Colon (tissue), 2 donors: ENCODE measurements at regions not wholly inside any gene's neighbourhood (a gene's known extent, or its start where the extent isn't known, plus 50 kb on each side); places are given as distances from the start of the nearest gene placed in this dataset.

ENCODE experiments used
- FAIRE-seq: peaks from 2 replicates; lab custom pipeline; 2012; peaks lifted over from hg19 to GRCh38; lab: Jason Lieb, UNC
- donor health status: control.
- donor health status: control.

DNA sequence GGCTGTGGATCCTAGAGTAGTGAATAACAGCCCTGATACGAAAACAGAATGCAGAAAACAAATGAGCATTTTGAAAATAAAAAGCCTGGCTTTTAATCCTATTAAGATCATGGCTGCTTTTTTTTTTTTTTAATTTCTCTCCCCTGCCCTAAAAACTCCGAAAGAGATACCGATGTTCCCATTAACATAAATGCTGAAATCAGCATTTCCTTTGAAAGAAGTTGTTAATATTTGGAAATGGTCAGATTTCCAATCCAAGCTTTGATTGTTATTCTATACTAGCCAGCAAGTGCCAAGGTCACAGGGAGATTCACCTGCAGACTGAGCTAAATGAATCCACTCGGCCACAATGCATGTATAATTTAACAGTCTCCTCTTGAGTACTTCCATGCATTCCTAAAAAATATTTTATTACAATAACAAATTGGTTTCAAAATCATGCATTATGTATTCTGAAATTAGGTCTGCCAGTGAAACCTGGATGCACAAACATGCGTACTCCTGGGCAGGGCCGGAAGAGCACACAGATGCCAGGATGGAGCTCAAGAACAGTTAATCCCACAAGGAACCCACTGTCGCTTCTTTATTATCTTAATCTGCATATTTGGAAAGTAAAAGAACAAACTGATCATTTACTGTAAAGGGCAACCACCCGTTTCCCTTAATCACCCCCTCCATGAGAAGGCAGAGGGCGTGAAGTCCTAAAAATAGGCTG is 521.5 kb upstream of the ZFHX3 start:
- FAIRE-seq = no peak

DNA sequence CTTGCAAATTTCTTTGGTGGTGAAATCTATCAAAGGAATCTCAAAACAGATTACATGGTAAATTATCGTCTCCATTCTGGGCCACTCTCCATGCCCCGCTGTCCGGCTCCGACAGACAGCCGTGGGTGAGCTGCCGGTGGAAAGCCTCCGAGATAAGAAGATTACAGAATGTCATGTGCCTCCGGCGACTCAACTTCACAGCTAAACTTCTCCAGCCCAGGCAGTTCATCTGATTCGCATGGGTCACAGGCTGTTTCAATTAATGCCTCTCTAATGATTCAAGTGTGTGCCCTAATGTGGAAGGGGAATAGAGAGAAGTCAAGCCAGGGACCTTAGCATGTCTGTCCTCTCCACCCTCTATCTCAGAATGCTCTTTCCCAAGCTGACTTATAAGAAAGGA is 520.8 kb upstream of the ZFHX3 start:
- FAIRE-seq = no peak

DNA sequence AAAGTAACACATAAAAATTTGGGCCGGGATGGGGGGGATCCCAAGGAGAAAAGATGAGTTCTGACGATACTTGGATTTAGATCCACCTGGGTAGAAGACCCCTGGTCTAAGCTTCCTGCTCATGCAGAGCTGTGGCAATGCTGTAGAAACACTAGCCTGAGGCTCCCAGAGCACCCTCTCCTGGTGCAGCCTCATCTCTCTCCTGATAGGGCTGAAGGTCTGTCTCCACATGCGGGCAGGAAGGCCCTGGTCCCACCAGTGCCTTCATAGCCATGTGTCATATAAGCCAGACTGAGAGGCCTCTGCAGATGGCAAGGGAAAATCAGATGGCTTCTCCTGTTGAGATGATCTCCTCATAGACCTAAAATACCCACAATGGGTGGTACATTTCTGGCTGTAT is 518.0 kb upstream of the ZFHX3 start:
- no peak for FAIRE-seq

DNA sequence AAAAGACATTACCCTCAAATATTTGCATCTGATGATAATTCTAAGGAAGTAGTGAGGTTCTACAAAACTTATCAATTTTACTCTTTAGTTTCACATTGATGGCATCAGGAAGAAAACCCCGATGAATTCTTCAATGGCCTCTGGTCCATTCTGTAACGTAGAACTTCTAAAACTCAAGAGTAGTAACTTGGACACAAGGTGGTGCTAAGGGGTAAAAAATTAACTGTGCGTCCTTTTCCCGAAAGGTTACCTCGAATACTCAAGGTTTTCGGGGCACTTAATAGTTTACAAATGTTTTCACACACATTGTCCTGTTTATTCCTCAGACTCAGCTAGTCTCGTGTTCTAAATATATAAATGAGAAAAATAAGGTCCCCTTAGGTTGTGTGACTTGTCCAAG is 517.3 kb upstream of the ZFHX3 start:
- no peak for FAIRE-seq

DNA sequence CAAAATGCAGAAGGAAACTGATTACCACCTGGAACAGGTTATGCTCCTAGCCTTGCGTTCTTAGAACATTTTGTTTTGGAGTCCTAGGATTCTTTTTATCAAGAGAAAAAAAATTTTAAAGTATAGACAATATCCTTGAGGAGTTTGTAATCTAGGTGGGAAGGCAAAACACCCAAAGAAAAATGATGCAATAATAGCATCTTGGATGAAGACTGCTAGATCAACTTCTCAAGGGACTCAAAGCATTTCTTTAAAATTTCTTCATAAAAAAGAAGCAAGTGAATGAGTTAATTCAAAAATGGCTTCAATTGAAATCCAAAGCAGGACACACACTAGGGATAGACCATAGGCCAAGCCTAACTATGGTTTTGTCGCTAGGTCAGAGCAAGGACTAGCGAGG is 515.8 kb upstream of the ZFHX3 start:
- FAIRE-seq = no peak

DNA sequence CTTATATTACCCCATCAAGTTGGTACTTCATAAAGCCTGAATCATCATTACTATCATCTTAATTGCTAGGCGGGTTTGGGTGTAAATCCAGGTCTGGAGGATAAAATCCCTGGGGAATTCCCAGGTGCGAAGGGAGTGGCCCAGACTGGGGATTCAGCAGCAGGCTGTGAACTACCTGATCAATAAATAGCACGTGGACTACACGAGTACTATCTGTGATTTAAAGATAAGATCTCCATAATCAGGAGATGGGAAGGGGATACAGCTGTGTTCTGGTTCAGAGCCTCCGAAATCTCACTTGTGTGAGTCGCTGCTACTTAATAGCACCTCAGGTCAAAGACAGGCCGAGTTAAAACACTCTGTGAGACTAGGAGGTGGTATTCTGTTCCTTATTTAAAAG is 512.6 kb upstream of the ZFHX3 start:
- FAIRE-seq = no peak

DNA sequence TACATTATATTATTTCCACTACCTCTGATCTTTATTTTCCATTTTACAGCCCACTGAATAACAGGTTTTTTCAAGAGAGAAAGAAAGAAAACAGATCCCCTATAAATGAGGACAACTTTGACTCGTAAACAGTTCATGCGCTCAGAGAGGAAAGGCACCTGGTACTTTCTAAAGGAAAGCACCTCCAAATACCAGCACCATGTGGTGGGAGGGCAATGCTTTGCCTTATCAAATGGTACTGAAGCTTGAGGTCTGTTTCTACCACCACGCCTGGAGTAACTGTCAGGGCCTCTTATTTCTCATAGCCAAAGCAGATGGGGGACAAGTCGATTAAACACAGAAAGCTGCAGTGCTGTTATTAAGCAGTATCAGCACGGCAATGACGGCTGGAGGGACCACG is 510.3 kb upstream of the ZFHX3 start:
- FAIRE-seq = no peak

DNA sequence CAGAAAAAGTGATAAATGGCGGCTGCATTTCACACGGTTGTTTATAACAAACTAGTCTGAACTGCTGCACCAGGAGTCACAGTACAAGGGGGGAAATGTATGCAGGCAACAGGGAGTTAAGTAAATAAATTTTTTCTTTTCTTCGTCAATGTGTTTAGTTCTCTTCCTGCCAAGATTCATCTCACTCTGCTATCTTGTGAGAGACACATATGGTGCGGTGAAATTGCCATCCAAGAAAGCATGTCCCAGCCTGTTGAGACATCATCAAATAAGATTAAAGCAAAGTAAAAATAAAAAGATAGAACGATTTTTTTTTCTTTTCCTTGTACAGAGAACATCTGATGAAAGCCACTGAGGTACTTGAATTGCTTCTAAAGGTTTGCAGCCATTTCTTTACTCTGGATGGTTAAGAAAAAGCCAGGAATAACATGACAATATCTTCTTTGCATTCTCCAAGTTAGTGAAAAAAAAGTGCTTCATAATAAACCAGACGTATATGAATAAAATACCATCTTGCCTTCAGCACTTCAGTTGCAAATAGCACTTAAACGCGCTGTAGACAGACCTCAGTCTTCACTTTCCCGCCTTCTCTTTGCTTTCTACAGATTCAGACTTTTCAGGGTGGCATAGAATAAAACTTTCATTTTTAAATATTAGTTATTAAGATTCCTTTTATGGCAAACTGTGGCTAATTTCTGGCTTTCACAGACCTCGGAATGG is 506.2 kb upstream of the ZFHX3 start:
- FAIRE-seq = no peak

DNA sequence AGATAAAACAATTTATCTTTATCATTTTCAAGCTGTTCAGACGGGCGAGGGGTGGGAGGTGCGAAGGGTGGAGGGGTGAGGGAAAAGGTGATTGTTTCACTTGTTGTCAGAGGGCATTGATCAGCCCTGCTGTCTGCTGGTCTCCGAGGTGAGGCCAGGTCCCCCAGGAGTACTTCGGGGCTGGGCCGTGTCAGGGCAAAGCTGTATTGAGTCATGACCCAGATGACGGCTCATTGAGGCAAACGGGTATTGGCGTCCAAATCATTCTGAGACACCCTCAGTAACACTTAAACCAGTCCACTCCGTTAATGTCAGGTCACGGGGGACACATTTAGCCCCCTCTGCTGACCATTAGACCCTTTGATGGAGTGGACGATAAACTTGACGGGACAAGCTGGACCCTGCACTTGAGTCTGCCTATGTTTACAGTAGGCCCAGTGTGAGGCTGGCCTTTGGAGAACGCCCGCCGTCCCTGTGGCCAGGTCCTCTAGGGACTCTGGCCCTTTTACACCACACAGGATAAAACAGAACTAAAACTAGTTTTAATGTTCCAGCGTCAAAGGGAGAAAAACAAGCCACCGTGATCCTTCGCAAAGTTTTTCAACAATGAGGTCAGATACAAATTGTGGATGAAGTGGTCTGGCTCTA is 502.2 kb upstream of the ZFHX3 start:
- no peak for FAIRE-seq

DNA sequence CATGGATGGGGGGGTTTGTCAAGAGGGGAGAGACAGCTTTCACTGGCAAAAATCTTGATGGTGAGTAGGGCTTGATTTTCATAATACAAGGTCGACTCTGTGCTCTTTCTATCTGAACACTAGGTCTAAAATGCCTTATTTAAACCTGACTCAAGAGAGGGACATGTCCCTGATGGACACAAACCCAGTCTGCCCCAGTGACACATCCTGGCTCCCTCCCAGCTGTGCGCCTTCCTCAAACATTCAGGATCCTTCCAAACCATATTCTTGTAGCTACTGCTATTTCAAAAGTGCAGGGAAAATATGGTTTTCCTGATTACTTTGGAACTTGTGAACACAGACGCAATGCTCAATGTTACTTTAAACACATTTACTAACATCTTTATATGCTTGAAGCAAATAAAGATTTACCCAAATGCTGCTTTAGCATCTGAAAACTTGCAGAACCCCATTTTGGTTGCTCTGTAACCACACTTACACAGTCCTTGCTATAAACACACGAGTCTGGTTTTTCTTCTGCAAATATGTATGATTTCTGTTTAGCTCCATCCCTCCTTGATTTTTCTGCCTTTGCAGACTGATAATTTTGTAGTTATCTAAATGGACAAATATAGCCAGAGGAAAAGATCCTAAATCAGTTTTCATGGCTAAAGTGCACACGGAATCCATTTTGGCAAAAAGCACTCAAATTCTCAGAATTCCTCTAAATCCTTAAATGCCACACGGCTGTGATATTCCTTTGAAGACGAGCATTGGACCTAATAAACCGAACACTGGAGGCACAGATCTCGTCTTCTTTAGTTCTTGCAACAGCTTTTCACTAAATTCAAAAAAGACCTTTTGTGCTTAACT is 499.9 kb upstream of the ZFHX3 start:
- no peak for FAIRE-seq

DNA sequence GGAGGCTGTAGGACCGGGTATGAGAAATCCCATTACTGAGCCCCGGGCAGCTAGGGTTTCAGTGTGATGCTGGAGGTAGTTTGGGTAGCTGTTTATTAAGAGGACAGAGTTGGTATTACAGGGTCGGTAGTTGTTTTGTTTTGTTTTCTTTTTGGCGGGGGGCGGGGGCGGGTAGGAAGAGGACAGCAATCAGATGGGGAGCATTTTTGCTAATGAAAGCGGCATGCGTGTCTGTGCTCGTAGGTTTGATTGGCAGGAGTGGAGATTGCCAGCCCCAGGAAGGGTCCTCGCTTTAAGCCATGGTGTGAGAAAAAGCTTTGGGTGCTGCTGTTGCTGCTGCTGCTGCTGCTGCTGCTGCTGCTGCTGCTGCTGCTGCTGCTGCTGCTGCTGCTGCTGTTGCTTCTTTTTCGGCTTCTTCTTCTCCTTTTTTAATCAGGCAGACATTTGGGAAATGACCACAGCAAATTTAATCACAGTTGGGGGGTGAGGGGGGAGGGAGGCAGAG is 498.5 kb upstream of the ZFHX3 start:
- no peak for FAIRE-seq

DNA sequence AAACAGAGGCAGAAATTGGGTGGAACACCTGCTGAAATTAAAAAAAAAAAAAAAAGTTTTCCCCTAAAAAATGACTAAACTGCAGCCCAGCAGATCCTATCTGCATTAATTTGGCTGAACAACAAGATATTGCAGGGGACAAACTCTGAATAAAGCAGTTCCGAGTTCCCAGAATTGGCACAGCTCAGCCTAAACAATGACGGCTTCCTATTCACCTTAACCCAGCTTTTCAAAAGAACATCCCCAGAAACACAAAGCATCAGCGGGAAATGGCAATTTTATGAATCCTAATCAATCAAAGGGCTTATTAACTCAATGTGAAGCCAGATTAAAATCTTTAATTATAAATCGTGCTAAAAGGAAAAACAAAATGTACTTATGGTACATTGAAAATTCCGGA is 497.8 kb upstream of the ZFHX3 start:
- FAIRE-seq = no peak

DNA sequence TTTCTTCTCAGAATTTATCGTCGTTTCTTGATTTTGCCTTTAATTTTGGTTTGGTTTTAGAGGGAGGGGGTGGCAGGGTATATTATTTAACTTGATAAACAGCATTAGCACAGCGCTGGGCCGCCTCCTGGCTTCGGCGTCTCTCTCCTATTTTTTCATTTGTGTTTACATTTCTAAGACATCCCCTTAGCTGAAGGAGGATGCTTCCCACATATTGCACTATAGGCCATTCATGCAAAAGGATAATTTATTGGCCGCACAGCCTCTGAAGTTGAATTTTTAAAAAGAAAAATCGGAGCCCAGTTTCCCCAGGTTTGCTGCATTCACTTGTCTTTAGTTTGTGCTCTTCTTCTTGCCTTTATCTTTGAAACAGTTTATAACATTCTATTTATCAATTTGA is 497.4 kb upstream of the ZFHX3 start:
- no peak for FAIRE-seq

DNA sequence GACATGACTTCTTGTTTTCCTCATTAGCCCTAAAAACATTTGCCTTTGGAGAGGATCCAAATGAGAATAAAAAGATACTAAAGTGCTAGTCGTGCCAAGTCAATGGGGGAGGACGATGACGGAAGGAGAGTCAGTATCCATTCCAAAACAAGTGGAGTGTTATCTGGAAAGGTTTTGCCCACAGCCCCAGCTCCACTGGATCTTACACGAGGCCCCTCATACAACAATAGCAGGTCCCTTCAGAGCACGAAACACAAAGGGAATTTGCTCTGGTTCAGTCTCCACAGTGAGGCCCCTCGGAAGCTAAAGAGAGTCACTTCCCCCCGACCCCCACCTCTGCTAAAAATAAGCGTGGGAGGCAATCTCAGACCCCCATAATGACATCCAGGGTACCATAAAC is 496.9 kb upstream of the ZFHX3 start:
- no peak for FAIRE-seq

DNA sequence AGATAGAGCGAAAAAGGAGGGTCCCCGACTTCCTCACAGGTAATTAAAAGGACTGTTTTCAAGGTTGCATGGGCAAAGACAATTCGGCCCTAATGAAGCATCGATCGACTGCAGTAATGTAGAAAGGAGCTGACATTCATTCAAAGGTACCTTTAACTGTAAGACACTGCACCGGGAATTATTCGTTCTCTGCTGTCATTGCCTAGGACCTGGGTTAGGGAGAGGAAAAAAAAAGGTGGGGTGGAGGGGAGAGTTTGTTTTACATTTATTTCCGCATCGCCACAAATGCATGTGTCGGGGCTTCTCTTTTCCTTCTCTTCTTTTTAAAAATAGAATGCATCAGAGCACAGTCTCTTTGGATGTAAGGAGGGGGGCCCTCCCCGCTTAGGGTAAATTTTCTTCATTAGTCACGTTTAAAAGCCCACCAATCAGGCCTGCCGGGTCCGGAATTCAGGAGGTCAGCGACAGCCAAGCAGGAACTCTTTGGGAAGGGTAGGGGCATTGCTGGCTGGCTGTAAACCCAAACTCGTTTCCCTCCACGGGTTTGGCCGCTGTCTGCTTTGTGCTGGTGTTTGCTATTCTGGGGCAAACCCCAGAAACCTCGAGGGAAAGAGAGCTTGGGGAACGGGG is 496.2 kb upstream of the ZFHX3 start:
- no peak for FAIRE-seq

DNA sequence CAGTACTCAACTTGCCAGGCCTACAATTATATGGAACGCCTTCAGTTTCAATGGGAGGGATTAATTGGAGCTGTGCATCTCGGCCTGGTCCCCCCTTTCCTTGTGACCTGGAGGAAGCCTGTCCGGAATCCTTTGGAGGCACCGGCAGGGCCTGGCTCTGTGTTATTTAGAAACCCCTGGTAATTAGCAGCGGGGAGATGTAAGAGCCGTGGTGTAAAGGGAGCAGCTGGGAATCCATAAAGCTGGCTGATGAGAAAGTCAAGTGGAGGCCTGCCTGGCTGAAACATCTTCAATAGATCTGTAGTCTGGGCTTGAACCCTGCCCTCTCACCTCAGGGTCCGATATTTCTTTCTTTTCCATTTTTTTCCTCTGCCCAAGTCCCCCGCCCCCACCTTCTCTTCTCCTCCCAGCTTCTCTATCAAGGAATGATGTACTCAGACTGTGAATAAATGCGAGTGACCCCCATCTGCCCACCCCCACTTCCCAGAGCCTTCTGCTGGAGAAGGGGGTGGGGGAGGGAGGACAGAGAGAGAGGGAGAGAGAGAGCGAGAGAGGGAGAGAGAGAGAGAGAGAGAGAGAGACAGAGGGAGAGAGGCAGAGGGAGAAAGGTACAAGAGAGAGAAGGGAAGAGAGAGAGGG is 495.5 kb upstream of the ZFHX3 start:
- no peak for FAIRE-seq

DNA sequence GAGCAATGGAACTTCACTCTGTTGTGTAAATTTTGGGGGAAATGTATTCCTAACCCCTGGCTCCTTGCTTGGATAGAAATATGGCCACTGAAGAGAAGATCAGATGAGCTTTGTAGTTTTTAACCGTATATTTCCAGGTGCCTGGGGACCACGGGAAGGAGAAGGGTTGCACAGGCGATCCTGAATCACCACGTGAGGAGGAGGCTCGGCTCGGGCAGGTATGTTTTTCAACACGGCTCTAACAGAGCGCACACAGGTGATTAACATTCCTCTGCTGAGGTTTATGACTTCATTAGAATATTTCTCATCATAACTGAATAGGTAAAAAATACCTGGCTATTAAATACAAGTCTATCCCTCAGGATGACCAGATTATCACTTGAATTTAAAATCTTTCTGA is 495.0 kb upstream of the ZFHX3 start:
- FAIRE-seq = no peak

DNA sequence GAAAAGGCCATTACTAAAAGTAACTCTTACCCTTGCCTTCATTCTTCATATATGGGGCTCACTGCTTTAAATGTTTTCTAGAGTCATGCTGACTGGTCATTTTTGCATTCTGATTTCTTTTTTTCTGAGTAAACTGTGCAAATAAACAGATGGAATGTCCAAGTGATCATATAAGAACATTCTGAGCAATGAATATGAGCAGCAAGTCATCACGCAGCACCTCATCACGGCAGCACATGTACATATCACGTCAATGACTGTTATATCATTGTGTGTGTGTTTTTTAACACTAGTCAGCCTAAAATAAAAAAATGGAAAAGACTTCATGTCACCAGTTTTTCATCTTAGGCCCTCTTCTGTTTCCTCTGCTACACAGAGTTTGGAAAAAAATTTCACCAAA is 490.0 kb upstream of the ZFHX3 start:
- no peak for FAIRE-seq

DNA sequence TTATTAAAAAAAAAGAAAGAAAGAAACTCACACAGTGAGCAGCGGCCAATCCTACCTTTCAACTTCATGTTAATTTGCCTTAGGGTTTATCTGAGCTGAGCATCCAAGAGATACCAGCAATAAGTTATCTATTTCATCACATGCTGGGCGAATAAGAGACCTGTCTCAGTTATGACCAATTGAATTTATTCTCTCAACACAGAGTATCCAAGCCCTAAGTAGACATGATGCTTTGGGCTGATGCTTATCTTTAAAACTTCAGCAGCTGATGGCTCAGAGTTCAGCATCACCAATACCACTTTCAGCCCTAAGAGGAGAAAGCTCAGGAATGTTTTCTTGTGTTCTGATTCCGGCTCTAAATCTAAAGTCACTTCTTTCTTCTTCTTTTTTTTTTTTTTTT is 489.0 kb upstream of the ZFHX3 start:
- no peak for FAIRE-seq

DNA sequence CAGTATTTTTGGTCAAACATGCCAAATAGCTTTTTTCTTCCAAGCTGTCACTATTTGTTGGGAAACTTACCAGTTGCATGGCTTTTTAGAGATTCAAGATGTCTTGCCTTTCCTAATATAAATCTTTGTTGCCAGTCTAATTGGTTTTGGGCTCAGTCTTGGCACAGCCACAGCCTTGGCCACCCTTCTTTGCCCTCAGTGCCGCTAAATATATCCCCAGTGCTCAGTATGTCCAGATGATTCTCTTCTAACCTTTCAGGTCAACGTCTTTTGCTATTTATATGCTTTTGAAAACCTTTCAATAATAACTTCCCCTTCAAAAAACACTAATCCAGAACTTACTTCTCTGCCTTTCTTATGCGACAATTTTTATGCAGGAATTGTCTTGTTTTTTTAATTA is 483.1 kb upstream of the ZFHX3 start:
- FAIRE-seq = no peak

DNA sequence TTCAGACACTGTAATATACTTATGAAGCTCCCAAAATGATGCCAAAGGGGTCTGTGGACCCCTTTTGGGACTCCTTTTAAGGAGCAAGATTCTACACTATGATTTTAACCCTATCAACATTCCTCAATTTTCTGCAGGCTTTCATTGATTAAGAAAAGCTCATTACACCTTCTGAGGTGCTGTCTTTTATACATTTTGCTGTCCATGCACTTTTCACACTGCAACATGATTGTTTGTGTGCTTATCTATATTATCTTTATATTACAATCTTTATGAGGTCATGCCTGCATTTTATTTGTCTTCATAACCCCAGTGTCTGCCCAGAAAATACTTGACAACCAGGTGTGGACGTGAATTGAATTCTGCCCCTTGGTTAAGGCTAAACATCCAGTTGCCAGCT is 482.6 kb upstream of the ZFHX3 start:
- no peak for FAIRE-seq
